GM12891 (cell line): ENCODE measurements at regions not wholly inside any gene's neighbourhood (a gene's known extent, or its start where the extent isn't known, plus 50 kb on each side); places are given as distances from the start of the nearest gene placed in this dataset.

Experiments used
- DNase-seq: peaks from one replicate; pipeline ENCODE4 v3.0.0; 2011; ENCODE audit warnings: low spot score; ENCODE audit not compliant: insufficient read length
- FAIRE-seq: peaks from 2 replicates; lab custom pipeline; 2011; peaks lifted over from hg19 to GRCh38; lab: Jason Lieb, UNC
- PAX5 ChIP-seq: IDR thresholded peaks from 2 replicates; pipeline ENCODE4 v1.6.1; 2011; ENCODE audit warnings: low read length, moderate library complexity, mild to moderate bottlenecking; ENCODE audit not compliant: insufficient read depth, severe bottlenecking
- POLR2A ChIP-seq: IDR thresholded peaks from 2 replicates; pipeline ENCODE4 v1.6.1; 2011; ENCODE audit warnings: low read depth, low read length, control low read depth
- POLR2AphosphoS5 ChIP-seq: IDR thresholded peaks from 2 replicates; pipeline ENCODE4 v1.6.1; 2011; ENCODE audit warnings: low read depth, low read length, control low read depth
- POU2F2 ChIP-seq: IDR thresholded peaks from 2 replicates; pipeline ENCODE4 v1.6.1; 2011; ENCODE audit warnings: low read depth, mild to moderate bottlenecking, control low read depth, low read length, moderate library complexity
- SPI1 ChIP-seq: IDR thresholded peaks from 2 replicates; pipeline ENCODE4 v1.6.1; 2011; ENCODE audit warnings: low read depth, low read length, control low read depth
- TAF1 ChIP-seq: IDR thresholded peaks from 2 replicates; pipeline ENCODE4 v1.6.1; 2011; ENCODE audit warnings: low read depth, low read length, control low read depth

GRCh38 chr14:30822080-30822571 is 52.2 kb upstream of the COCH start:
- FAIRE-seq, result no peak
- DNase-seq, result no peak
- TF ChIP-seq POLR2A (no peak), PAX5 (no peak), TAF1 (no peak), POU2F2 (no peak), POLR2AphosphoS5 (no peak), SPI1 (no peak)
